GM12878 (cell line): ENCODE measurements at regions not wholly inside any gene's neighbourhood (a gene's known extent, or its start where the extent isn't known, plus 50 kb on each side); places are given as distances from the start of the nearest gene placed in this dataset.

Experiments used
- ATAC-seq: fragments of 200-7000 bp; cut with Tn5 transposase; 3 replicates; pipeline ENCODE4 v1.9.1; 2020; ENCODE audit warnings: mild to moderate bottlenecking, moderate library complexity
- BruUV-seq: library from RNA; stranded (reverse); fragments of 400-500 nt; replicated peaks from 2 replicates; lab custom pipeline; 2021; lab: Mats Ljungman, UMichigan
- CTCF ChIA-PET: fragments of 300-600 bp; sonication (Branson Sonifier 250); formaldehyde crosslinking; extraction: SDS; loops from one replicate; lab custom pipeline; 2021; ENCODE audit warnings: inconsistent platforms; lab: Yijun Ruan, JAX
- POLR2A ChIA-PET: fragments of 350-600 bp; formaldehyde crosslinking; extraction: SDS; loops from one replicate; lab custom pipeline; 2021; ENCODE audit warnings: inconsistent platforms; lab: Charles Lee
- RAD21 ChIA-PET: fragments of 300-600 bp; sonication (Branson Sonifier 250); formaldehyde crosslinking; loops from one replicate; lab custom pipeline; 2023; ENCODE audit warnings: antibody characterized with exemption; ENCODE audit not compliant: unreplicated experiment; lab: Charles Lee
- SMC1A ChIA-PET: fragments of 300-600 bp; sonication (Branson Sonifier 250); formaldehyde crosslinking; loops from one replicate; lab custom pipeline; 2023; ENCODE audit not compliant: unreplicated experiment, uncharacterized antibody; lab: Charles Lee
- DNase-seq: peaks from one replicate; pipeline ENCODE4 v3.0.0-alpha.2; 2011; ENCODE audit warnings: low read depth, low spot score
- FAIRE-seq: peaks from 3 replicates; lab custom pipeline; 2011; peaks lifted over from hg19 to GRCh38; lab: Jason Lieb, UNC
- H2AFZ ChIP-seq: 2 replicates; pipeline ENCODE4 v1.6.0; 2011; ENCODE audit warnings: low read depth, low read length, control low read depth; ENCODE audit not compliant: control insufficient read depth
- H3K27ac ChIP-seq: 2 replicates; pipeline ENCODE4 v1.5.1; 2011; ENCODE audit warnings: control low read depth; ENCODE audit not compliant: control insufficient read depth, insufficient read depth
- H3K27me3 ChIP-seq, 2 experiments: replicated peaks in 1 of 2; 2 replicates each; pipeline versions ENCODE4 v1.6.0 to v1.6.1; 2011; ENCODE audit warnings: low read length in 1 of 2; ENCODE audit not compliant: control insufficient read depth in 2 of 2, insufficient read depth in 2 of 2
- H3K36me3 ChIP-seq, 2 experiments: 2 replicates each; pipeline ENCODE4 v1.5.1; 2011; ENCODE audit warnings: low read length in 1 of 2; ENCODE audit not compliant: control insufficient read depth in 2 of 2, insufficient read depth in 2 of 2
- H3K4me1 ChIP-seq: 2 replicates; pipeline ENCODE4 v1.6.1; 2011; ENCODE audit warnings: mild to moderate bottlenecking, low read length, moderate library complexity, mixed read lengths; ENCODE audit not compliant: control insufficient read depth, insufficient read depth
- H3K4me2 ChIP-seq: 2 replicates; pipeline ENCODE4 v1.6.0; 2011; ENCODE audit warnings: control low read depth; ENCODE audit not compliant: control insufficient read depth, insufficient read depth
- H3K4me3 ChIP-seq: fragments of 200-600 bp; sonication (generic); 2 replicates; pipeline ENCODE4 v1.5.1; 2016
- H3K79me2 ChIP-seq: 2 replicates; pipeline ENCODE4 v1.6.0; 2011; ENCODE audit warnings: low read length; ENCODE audit not compliant: control insufficient read depth, insufficient read depth
- H3K9ac ChIP-seq: 2 replicates; pipeline ENCODE4 v1.8.0; 2011; ENCODE audit warnings: low read length, control low read depth, mixed read lengths; ENCODE audit not compliant: control insufficient read depth, insufficient read depth
- H3K9me3 ChIP-seq: replicated peaks from 3 replicates; pipeline ENCODE4 v1.5.1; 2011; ENCODE audit warnings: mild to moderate bottlenecking, low read length; ENCODE audit not compliant: control insufficient read depth, insufficient read depth
- H4K20me1 ChIP-seq: 2 replicates; pipeline ENCODE4 v1.6.0; 2011; ENCODE audit not compliant: control insufficient read depth, insufficient read depth
- CBX3 ChIP-seq: fragments of 200-600 bp; sonication (generic); IDR thresholded peaks from 2 replicates; pipeline ENCODE4 v1.6.1; 2016; ENCODE audit warnings: low read depth, borderline replicate concordance
- CREB1 ChIP-seq: IDR thresholded peaks from 2 replicates; pipeline ENCODE4 v1.6.1; 2012; ENCODE audit warnings: low read depth, mild to moderate bottlenecking, inconsistent platforms
- DPF2 ChIP-seq: fragments of 450-650 bp; IDR thresholded peaks from 2 replicates; pipeline ENCODE4 v1.6.1; 2017; ENCODE audit warnings: mild to moderate bottlenecking
- FOXK2 ChIP-seq: fragments of 450-650 bp; IDR thresholded peaks from 2 replicates; pipeline ENCODE4 v1.6.1; 2017; ENCODE audit warnings: mild to moderate bottlenecking, moderate library complexity
- KAT2A ChIP-seq: conservative IDR thresholded peaks from 2 replicates; pipeline ENCODE4 v1.6.1; 2011; ENCODE audit warnings: low read depth, low read length; ENCODE audit not compliant: control insufficient read depth
- KLF5 ChIP-seq: fragments of 450-650 bp; IDR thresholded peaks from 2 replicates; pipeline ENCODE4 v1.6.1; 2014; ENCODE audit warnings: mild to moderate bottlenecking; ENCODE audit not compliant: partially characterized antibody
- NFIC ChIP-seq: IDR thresholded peaks from 2 replicates; pipeline ENCODE4 v1.6.1; 2012; ENCODE audit warnings: low read depth, mild to moderate bottlenecking, inconsistent platforms, low read length, moderate library complexity
- POLR2AphosphoS2 ChIP-seq: IDR thresholded peaks from 2 replicates; pipeline ENCODE4 v1.6.1; 2011; ENCODE audit warnings: low read depth, mild to moderate bottlenecking, low read length, improper control_type of control experiment, moderate library complexity
- SIX5 ChIP-seq: IDR thresholded peaks from 2 replicates; pipeline ENCODE4 v1.6.1; 2011; ENCODE audit warnings: mild to moderate bottlenecking, low read depth, low read length, moderate library complexity; ENCODE audit not compliant: severe bottlenecking
- SMC3 ChIP-seq: IDR thresholded peaks from 2 replicates; pipeline ENCODE4 v1.6.1; 2011; ENCODE audit warnings: low read length, improper control_type of control experiment, borderline replicate concordance
- SREBF1 ChIP-seq: IDR thresholded peaks from 2 replicates; pipeline ENCODE4 v1.6.1; 2012; ENCODE audit warnings: mild to moderate bottlenecking, low read length
- STAT1 ChIP-seq: fragments of 450-650 bp; conservative IDR thresholded peaks from 2 replicates; pipeline ENCODE4 v1.6.1; 2014; ENCODE audit warnings: antibody characterized with exemption, mild to moderate bottlenecking
- ZNF274 ChIP-seq: IDR thresholded peaks from one replicate; pipeline ENCODE4 v1.8.0; 2011; ENCODE audit not compliant: insufficient read length, insufficient read depth
- ZNF622 ChIP-seq: fragments of 450-650 bp; IDR thresholded peaks from 2 replicates; pipeline ENCODE4 v1.6.1; 2017; ENCODE audit warnings: mild to moderate bottlenecking, inconsistent platforms
- ZSCAN29 ChIP-seq: fragments of 450-650 bp; IDR thresholded peaks from 2 replicates; pipeline ENCODE4 v1.6.1; 2017; ENCODE audit warnings: mild to moderate bottlenecking, moderate library complexity
- WGBS: methylation state at CpG from one replicate; pipeline ENCODE4 v1.1.6; 2016; ENCODE audit warnings: low lambda C conversion rate; ENCODE audit not compliant: insufficient replicate concordance, insufficient coverage; ENCODE audit errors: missing lambda C conversion rate; 5-methylcytosine and 5-hydroxymethylcytosine counted together
- in situ Hi-C: fragments of 300-500 bp; cut with MboI; formaldehyde crosslinking; loops from 9 replicates; pipeline ENCODE4 v1.14.3; 2018; ENCODE audit warnings: mixed read lengths
- intact Hi-C: fragments of 100-400 bp; cut with micrococcal nuclease; formaldehyde crosslinking; loops from one replicate; pipeline ENCODE4 v1.14.2; 2022; ENCODE audit not compliant: unreplicated experiment
- TF ChIP-seq, protein P1 (sequence below): fragments of 450-650 bp; IDR thresholded peaks from 2 replicates; pipeline ENCODE4 v1.6.1; 2017; ENCODE audit warnings: mild to moderate bottlenecking, moderate library complexity
- TF ChIP-seq, protein P2 (sequence below): fragments of 450-650 bp; IDR thresholded peaks from 2 replicates; pipeline ENCODE4 v1.6.1; 2018; ENCODE audit warnings: borderline replicate concordance, mild to moderate bottlenecking; ENCODE audit not compliant: partially characterized antibody
- TF ChIP-seq, protein P3 (sequence below): fragments of 450-650 bp; IDR thresholded peaks from 2 replicates; pipeline ENCODE4 v1.6.1; 2018; ENCODE audit warnings: mild to moderate bottlenecking, low read depth, moderate library complexity; ENCODE audit not compliant: partially characterized antibody

DNA sequence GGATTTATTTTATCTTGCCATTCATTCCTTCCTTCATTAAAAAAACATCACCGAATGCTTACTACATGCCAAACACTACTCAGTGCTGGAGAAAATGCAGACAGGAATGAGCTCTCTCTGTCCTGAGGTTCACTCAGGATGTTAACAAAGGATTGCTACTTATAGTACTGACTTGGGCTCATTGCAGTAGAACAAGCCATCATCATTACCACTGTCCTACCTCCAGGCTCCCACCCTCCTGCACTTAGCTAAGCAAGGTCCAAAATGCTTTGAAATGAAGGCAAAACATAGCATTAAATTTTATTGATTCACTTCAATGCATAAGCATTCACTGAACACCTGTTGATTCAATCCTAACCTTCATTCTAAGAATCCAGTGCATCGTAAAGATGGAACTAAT lies 159.8 kb upstream of the RADX start:
- no TSS peak for BruUV-seq
- Histone ChIP-seq H3K36me3 (no peaks in the 10 kb centered on the region), H3K4me1 (no peaks in the 10 kb centered on the region), H3K9me3 (no peaks in the 10 kb centered on the region), H3K4me2 (no peak overlapping the region), H3K9ac (no peak overlapping the region), H3K79me2 (no peaks in the 10 kb centered on the region), H3K27me3 (no peaks in the 10 kb centered on the region), H4K20me1 (no peaks in the 10 kb centered on the region), H3K27ac (no peak overlapping the region), H3K4me3 (no peak overlapping the region), H2AFZ (no peak overlapping the region)
- POLR2A ChIA-PET, result no interaction called here
- in situ Hi-C loops (no loop called here), intact Hi-C loops (no loop called here)
- SMC1A ChIA-PET, result no interaction called here
- RAD21 ChIA-PET, result no interaction called here
- ATAC-seq (no peak), DNase-seq (no peak), FAIRE-seq (no peak)
- WGBS, result 60% methylated on average over 2 of the region's 2 CpGs
- CTCF ChIA-PET, result no interaction called here
- TF ChIP-seq ZSCAN29, result no peak
- TF ChIP-seq, protein P1, sequence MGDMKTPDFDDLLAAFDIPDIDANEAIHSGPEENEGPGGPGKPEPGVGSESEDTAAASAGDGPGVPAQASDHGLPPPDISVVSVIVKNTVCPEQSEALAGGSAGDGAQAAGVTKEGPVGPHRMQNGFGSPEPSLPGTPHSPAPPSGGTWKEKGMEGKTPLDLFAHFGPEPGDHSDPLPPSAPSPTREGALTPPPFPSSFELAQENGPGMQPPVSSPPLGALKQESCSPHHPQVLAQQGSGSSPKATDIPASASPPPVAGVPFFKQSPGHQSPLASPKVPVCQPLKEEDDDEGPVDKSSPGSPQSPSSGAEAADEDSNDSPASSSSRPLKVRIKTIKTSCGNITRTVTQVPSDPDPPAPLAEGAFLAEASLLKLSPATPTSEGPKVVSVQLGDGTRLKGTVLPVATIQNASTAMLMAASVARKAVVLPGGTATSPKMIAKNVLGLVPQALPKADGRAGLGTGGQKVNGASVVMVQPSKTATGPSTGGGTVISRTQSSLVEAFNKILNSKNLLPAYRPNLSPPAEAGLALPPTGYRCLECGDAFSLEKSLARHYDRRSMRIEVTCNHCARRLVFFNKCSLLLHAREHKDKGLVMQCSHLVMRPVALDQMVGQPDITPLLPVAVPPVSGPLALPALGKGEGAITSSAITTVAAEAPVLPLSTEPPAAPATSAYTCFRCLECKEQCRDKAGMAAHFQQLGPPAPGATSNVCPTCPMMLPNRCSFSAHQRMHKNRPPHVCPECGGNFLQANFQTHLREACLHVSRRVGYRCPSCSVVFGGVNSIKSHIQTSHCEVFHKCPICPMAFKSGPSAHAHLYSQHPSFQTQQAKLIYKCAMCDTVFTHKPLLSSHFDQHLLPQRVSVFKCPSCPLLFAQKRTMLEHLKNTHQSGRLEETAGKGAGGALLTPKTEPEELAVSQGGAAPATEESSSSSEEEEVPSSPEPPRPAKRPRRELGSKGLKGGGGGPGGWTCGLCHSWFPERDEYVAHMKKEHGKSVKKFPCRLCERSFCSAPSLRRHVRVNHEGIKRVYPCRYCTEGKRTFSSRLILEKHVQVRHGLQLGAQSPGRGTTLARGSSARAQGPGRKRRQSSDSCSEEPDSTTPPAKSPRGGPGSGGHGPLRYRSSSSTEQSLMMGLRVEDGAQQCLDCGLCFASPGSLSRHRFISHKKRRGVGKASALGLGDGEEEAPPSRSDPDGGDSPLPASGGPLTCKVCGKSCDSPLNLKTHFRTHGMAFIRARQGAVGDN, result no peak
- no peak for TF ChIP-seq SIX5
- no peak for TF ChIP-seq DPF2
- no peak for TF ChIP-seq ZNF622
- TF ChIP-seq KAT2A, result no peak
- no peak for TF ChIP-seq KLF5
- TF ChIP-seq SREBF1, result no peak
- TF ChIP-seq, protein P2, sequence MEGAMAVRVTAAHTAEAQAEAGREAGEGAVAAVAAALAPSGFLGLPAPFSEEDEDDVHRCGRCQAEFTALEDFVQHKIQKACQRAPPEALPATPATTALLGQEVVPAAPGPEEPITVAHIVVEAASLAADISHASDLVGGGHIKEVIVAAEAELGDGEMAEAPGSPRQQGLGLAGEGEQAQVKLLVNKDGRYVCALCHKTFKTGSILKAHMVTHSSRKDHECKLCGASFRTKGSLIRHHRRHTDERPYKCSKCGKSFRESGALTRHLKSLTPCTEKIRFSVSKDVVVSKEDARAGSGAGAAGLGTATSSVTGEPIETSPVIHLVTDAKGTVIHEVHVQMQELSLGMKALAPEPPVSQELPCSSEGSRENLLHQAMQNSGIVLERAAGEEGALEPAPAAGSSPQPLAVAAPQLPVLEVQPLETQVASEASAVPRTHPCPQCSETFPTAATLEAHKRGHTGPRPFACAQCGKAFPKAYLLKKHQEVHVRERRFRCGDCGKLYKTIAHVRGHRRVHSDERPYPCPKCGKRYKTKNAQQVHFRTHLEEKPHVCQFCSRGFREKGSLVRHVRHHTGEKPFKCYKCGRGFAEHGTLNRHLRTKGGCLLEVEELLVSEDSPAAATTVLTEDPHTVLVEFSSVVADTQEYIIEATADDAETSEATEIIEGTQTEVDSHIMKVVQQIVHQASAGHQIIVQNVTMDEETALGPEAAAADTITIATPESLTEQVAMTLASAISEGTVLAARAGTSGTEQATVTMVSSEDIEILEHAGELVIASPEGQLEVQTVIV, result no peak
- no peak for TF ChIP-seq ZNF274
- no peak for TF ChIP-seq CREB1
- TF ChIP-seq STAT1, result no peak
- no peak for TF ChIP-seq NFIC
- TF ChIP-seq POLR2AphosphoS2, result no peak
- TF ChIP-seq SMC3, result no peak
- TF ChIP-seq FOXK2, result no peak
- TF ChIP-seq, protein P3, sequence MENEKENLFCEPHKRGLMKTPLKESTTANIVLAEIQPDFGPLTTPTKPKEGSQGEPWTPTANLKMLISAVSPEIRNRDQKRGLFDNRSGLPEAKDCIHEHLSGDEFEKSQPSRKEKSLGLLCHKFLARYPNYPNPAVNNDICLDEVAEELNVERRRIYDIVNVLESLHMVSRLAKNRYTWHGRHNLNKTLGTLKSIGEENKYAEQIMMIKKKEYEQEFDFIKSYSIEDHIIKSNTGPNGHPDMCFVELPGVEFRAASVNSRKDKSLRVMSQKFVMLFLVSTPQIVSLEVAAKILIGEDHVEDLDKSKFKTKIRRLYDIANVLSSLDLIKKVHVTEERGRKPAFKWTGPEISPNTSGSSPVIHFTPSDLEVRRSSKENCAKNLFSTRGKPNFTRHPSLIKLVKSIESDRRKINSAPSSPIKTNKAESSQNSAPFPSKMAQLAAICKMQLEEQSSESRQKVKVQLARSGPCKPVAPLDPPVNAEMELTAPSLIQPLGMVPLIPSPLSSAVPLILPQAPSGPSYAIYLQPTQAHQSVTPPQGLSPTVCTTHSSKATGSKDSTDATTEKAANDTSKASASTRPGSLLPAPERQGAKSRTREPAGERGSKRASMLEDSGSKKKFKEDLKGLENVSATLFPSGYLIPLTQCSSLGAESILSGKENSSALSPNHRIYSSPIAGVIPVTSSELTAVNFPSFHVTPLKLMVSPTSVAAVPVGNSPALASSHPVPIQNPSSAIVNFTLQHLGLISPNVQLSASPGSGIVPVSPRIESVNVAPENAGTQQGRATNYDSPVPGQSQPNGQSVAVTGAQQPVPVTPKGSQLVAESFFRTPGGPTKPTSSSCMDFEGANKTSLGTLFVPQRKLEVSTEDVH, result no peak
- TF ChIP-seq CBX3, result no peak
